ENCODE measurements at regions not wholly inside any gene's neighbourhood (a gene's known extent, or its start where the extent isn't known, plus 50 kb on each side); places are given as distances from the start of the nearest gene placed in this dataset.

DNA sequence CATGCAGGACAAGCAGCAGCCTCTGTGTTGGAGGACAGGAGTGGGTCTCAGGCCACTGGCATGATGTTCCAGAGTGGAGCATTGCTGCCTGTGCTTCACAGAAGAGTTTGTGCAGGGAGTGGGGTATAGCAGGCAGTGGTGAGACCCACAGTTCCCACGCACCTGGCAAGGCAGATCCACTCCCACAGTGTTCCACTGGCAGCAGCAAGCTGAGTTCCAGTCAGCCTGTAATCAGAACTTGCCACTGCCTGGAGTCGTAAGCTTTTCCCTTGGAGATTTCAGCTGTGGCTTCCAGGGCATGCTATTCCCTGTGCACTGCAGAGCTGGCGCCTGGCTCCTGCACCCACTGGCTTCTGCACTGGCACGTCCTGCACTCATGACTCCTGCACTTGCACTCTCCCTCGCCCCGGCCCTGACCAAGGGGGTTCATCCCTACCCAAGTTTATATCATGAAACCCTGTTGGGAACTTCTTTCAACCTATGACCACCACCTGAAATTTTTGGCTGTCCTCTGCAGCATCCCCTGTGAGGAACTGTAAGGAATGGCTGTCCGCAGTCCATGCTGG is 1144.3 kb downstream of the RAPGEF2 start:
- Histone ChIP-seq H3K4me1 (ENCODE audit: control insufficient read depth, insufficient read depth, low read length) (no peaks in the 10 kb centered on the region), H3K9me3 (ENCODE audit: control insufficient read depth, insufficient read depth, low read depth, low read length) (no peaks in the 10 kb centered on the region), H3K27me3 (ENCODE audit: control insufficient read depth, insufficient read depth, low read length) (no peaks in the 10 kb centered on the region), H3K36me3 (ENCODE audit: control insufficient read depth, insufficient read depth, low read length) (no peaks in the 10 kb centered on the region), H3K4me3 (ENCODE audit: low read depth in 2 of 2, low read length in 2 of 2) (no peak overlapping the region), H3K27ac (ENCODE audit: low read length) (no peak overlapping the region)
- no peak for TF ChIP-seq TCF7L2 (IDR thresholded peaks at IDR 0.05; ENCODE audit: low read depth, low read length)
- TF ChIP-seq, protein P1, sequence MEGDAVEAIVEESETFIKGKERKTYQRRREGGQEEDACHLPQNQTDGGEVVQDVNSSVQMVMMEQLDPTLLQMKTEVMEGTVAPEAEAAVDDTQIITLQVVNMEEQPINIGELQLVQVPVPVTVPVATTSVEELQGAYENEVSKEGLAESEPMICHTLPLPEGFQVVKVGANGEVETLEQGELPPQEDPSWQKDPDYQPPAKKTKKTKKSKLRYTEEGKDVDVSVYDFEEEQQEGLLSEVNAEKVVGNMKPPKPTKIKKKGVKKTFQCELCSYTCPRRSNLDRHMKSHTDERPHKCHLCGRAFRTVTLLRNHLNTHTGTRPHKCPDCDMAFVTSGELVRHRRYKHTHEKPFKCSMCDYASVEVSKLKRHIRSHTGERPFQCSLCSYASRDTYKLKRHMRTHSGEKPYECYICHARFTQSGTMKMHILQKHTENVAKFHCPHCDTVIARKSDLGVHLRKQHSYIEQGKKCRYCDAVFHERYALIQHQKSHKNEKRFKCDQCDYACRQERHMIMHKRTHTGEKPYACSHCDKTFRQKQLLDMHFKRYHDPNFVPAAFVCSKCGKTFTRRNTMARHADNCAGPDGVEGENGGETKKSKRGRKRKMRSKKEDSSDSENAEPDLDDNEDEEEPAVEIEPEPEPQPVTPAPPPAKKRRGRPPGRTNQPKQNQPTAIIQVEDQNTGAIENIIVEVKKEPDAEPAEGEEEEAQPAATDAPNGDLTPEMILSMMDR (IDR thresholded peaks at IDR 0.05) = no peak
- TF ChIP-seq, protein P2, sequence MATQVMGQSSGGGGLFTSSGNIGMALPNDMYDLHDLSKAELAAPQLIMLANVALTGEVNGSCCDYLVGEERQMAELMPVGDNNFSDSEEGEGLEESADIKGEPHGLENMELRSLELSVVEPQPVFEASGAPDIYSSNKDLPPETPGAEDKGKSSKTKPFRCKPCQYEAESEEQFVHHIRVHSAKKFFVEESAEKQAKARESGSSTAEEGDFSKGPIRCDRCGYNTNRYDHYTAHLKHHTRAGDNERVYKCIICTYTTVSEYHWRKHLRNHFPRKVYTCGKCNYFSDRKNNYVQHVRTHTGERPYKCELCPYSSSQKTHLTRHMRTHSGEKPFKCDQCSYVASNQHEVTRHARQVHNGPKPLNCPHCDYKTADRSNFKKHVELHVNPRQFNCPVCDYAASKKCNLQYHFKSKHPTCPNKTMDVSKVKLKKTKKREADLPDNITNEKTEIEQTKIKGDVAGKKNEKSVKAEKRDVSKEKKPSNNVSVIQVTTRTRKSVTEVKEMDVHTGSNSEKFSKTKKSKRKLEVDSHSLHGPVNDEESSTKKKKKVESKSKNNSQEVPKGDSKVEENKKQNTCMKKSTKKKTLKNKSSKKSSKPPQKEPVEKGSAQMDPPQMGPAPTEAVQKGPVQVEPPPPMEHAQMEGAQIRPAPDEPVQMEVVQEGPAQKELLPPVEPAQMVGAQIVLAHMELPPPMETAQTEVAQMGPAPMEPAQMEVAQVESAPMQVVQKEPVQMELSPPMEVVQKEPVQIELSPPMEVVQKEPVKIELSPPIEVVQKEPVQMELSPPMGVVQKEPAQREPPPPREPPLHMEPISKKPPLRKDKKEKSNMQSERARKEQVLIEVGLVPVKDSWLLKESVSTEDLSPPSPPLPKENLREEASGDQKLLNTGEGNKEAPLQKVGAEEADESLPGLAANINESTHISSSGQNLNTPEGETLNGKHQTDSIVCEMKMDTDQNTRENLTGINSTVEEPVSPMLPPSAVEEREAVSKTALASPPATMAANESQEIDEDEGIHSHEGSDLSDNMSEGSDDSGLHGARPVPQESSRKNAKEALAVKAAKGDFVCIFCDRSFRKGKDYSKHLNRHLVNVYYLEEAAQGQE (IDR thresholded peaks at IDR 0.05; ENCODE audit: insufficient read depth in 1 of 2, low read depth in 2 of 2, low read length in 1 of 2) = no peak
- no peak for TF ChIP-seq SIN3A (IDR thresholded peaks at IDR 0.05; ENCODE audit: borderline replicate concordance, insufficient read depth, low read depth, low read length)
- ATAC-seq (no peak), DNase-seq (ENCODE audit: low read depth, low spot score) (no peak)
- intact Hi-C loops (cut with micrococcal nuclease; ENCODE audit: unreplicated experiment) = no loop called here
- in situ Hi-C loops (cut with HindIII; ENCODE audit: low pct_unique_long_range_greater_than_20kb, low sequenced_read_pairs) = no loop called here
- POLR2A ChIA-PET = no interaction called here
- BruUV-seq (replicated peaks) = no TSS peak
- CTCF ChIA-PET = no interaction called here

DNA sequence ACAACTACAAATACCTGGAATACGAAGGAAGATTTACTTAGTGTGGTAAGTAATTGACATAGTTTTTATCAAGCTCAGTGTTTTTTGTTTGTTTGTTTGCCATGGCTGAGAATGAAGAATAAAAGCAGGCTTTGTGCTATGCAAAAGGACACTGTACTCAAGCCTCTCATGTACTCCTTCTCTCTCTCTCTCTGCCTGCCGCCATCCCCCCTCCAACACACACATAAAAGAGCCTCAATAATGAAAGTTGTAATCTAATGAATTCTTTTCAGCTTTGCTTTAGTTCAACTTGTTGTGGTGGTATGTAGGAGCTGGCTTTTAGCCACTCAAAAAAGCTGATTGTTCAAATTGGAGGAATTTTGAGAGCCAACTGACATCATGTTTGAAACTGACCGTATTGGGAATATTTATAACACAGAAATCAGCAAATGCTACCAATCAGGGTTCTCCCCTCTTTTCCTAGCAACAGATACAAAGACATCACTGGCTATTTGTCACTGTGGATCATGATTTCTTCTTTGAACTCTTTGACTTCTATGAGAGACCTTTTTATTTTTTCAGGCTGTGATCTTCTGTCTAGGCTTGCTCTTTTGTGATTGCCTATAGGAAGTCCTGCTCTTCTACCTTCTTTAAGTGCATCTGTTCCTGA is 1148.8 kb downstream of the RAPGEF2 start:
- no peak for ATAC-seq
- no peaks in the 10 kb centered on the region for H3K36me3 ChIP-seq (ENCODE audit: control insufficient read depth, insufficient read depth, low read length)
- ChIA-PET POLR2A (no interaction called here), CTCF (no interaction called here)
- no peaks in the 10 kb centered on the region for H3K9me3 ChIP-seq (ENCODE audit: control insufficient read depth, insufficient read depth, low read depth, low read length)
- DNase-seq (ENCODE audit: low read depth, low spot score) = no peak
- TF ChIP-seq POLR2AphosphoS5 (IDR thresholded peaks at IDR 0.05; ENCODE audit: low read depth, low read length) (no peak), SIN3A (IDR thresholded peaks at IDR 0.05; ENCODE audit: borderline replicate concordance, insufficient read depth, low read depth, low read length) (no peak), TCF7L2 (IDR thresholded peaks at IDR 0.05; ENCODE audit: low read depth, low read length) (no peak)
- TF ChIP-seq, protein P2 (IDR thresholded peaks at IDR 0.05; ENCODE audit: insufficient read depth in 1 of 2, low read depth in 2 of 2, low read length in 1 of 2) = no peak
- TF ChIP-seq, protein P1 (IDR thresholded peaks at IDR 0.05) = no peak
- BruUV-seq (replicated peaks) = no TSS peak
- H3K4me3 ChIP-seq (ENCODE audit: low read depth in 2 of 2, low read length in 2 of 2) = no peak overlapping the region
- H3K27ac ChIP-seq (ENCODE audit: low read length) = no peak overlapping the region
- intact Hi-C loops (cut with micrococcal nuclease; ENCODE audit: unreplicated experiment) (no loop called here), in situ Hi-C loops (cut with HindIII; ENCODE audit: low pct_unique_long_range_greater_than_20kb, low sequenced_read_pairs) (no loop called here)
- H3K4me1 ChIP-seq (ENCODE audit: control insufficient read depth, insufficient read depth, low read length) = no peaks in the 10 kb centered on the region
- H3K27me3 ChIP-seq (ENCODE audit: control insufficient read depth, insufficient read depth, low read length) = no peaks in the 10 kb centered on the region

All from Panc1 (cell line).